Adrenal gland (tissue), 9 donors: ENCODE measurements at regions not wholly inside any gene's neighbourhood (a gene's known extent, or its start where the extent isn't known, plus 50 kb on each side); places are given as distances from the start of the nearest gene placed in this dataset.

Source experiments
- DNase-seq, 7 donors: peaks; one replicate each; pipeline ENCODE4 v3.0.0-alpha.2; 2019 to 2020
- H3K27ac ChIP-seq, 5 donors: fragments of 200-600 bp; sonication (generic) in 4 of 5; 1 replicate in 3 of 5; 2 replicates in 2 of 5; pipeline versions ENCODE4 v1.5.1 to v1.8.0; 2016 to 2020; ENCODE audit warnings: mild to moderate bottlenecking in 1 of 5
- H3K27me3 ChIP-seq: fragments of 200-600 bp; 2 replicates; pipeline ENCODE4 v1.8.0; 2021
- H3K36me3 ChIP-seq, 2 donors: fragments of 200-600 bp; replicated peaks in 1 of 2; 1 replicate in 1 of 2; 2 replicates in 1 of 2; pipeline versions ENCODE4 v1.5.1 to v1.8.0; 2018 to 2022
- H3K4me1 ChIP-seq, 2 donors: fragments of 200-600 bp; replicated peaks in 1 of 2; 1 replicate in 1 of 2; 2 replicates in 1 of 2; pipeline versions ENCODE4 v1.5.1 to v1.8.0; 2018 to 2021
- H3K4me3 ChIP-seq, 4 donors: fragments of 200-600 bp; sonication (generic) in 3 of 4; one replicate each; pipeline ENCODE4 v1.5.1; 2016 to 2018
- H3K9me3 ChIP-seq, 3 donors: fragments of 200-600 bp; sonication (generic) in 1 of 3; replicated peaks in 1 of 3; 1 replicate in 2 of 3; 2 replicates in 1 of 3; pipeline versions ENCODE4 v1.5.1 to v1.8.0; 2016 to 2021
- CTCF ChIP-seq, 6 experiments: fragments of 450-650 bp in 4 of 6; fragments of 200-600 bp in 2 of 6; sonication (generic) in 1 of 6; IDR thresholded peaks; 1 replicate in 5 of 6; 2 replicates in 1 of 6; pipeline versions ENCODE4 v1.5.1 to v1.8.0; 2016 to 2021; ENCODE audit warnings: antibody characterized with exemption in 6 of 6, mild to moderate bottlenecking in 2 of 6, moderate library complexity in 1 of 6
- POLR2A ChIP-seq, 2 donors: fragments of 450-650 bp; IDR thresholded peaks; one replicate each; pipeline ENCODE4 v1.6.1; 2017; ENCODE audit warnings: antibody characterized with exemption in 2 of 2, mild to moderate bottlenecking in 2 of 2, moderate library complexity in 1 of 2
- WGBS, 4 donors: extraction: QIAGEN DNeasy Blood & Tissue Kit in 2 of 4; methylation state at CpG; one replicate each; pipeline versions ENCODE4 v1.1.5 to v1.1.7; 2013 to 2017; 5-methylcytosine and 5-hydroxymethylcytosine counted together
- intact Hi-C, 2 donors: fragments of 100-400 bp; cut with DNase I; formaldehyde crosslinking; loops; one replicate each; pipeline versions ENCODE4 v1.14.1 to v1.15.0; 2022 to 2023
- donor health status: healthy with polysubstance abuse.
- donor health status: Bipolar disorder and iron deficiency.
- donor health status: DM: yes; HTN: yes; CAD: no.
- donor health status: DM: no; HTN: no; CAD: no.
- donor health status: DM: no; HTN: no; CAD: no.

GRCh38 chr18:45480219-45481015 is 134.9 kb upstream of the SLC14A2 start:
- H3K4me1 ChIP-seq, result peaks cover 0 to 6% of the 10 kb centered on the region in 2 donors
- H3K9me3 ChIP-seq, result no peaks in the 10 kb centered on the region
- TF ChIP-seq POLR2A (IDR thresholded peaks at IDR 0.05) (no peak), CTCF (IDR thresholded peaks at IDR 0.05) (no peak)
- WGBS, 4 donors, result 24 to 94% (median 66%) methylated on average over 1 of the region's 1 CpG
- intact Hi-C loops, result no loop called here
- no peak overlapping the region for H3K4me3 ChIP-seq
- no peak overlapping the region for H3K27ac ChIP-seq
- no peaks in the 10 kb centered on the region for H3K36me3 ChIP-seq
- DNase-seq, result no peak
- no peaks in the 10 kb centered on the region for H3K27me3 ChIP-seq

- Histone ChIP-seq H3K4me3 (no peak overlapping the region), H3K4me1 (peaks cover 0 to 6% of the 10 kb centered on the region in 2 donors), H3K27ac (no peak overlapping the region), H3K27me3 (no peaks in the 10 kb centered on the region), H3K9me3 (no peaks in the 10 kb centered on the region), H3K36me3 (no peaks in the 10 kb centered on the region)
- WGBS, 4 donors, result 41 to 68% (median 46%) methylated on average over 2 of the region's 2 CpGs
- no peak for TF ChIP-seq CTCF (IDR thresholded peaks at IDR 0.05)
- no peak for TF ChIP-seq POLR2A (IDR thresholded peaks at IDR 0.05)
- intact Hi-C loops, result no loop called here
- DNase-seq, result no peak
Measured at GRCh38 chr18:45481821-45482220, 133.5 kb upstream of the SLC14A2 start.

- H3K4me1 ChIP-seq, result peaks cover 0 to 6% of the 10 kb centered on the region in 2 donors
- no peak for DNase-seq
- H3K27ac ChIP-seq, result no peak overlapping the region
- no peaks in the 10 kb centered on the region for H3K27me3 ChIP-seq
- intact Hi-C loops, result no loop called here
- H3K9me3 ChIP-seq, result no peaks in the 10 kb centered on the region
- no peak for TF ChIP-seq CTCF (IDR thresholded peaks at IDR 0.05)
- no peak for TF ChIP-seq POLR2A (IDR thresholded peaks at IDR 0.05)
- no peak overlapping the region for H3K4me3 ChIP-seq
- 33 to 49% (median 42%) methylated on average over 1 of the region's 1 CpG for WGBS, 4 donors
- H3K36me3 ChIP-seq, result no peaks in the 10 kb centered on the region
Measured at GRCh38 chr18:45482286-45482685, 133.0 kb upstream of the SLC14A2 start.

GRCh38 chr18:45487581-45487980 is 127.7 kb upstream of the SLC14A2 start:
- WGBS, 4 donors, result 78 to 86% (median 80%) methylated on average over 3 of the region's 3 CpGs
- no peak for TF ChIP-seq CTCF (IDR thresholded peaks at IDR 0.05)
- TF ChIP-seq POLR2A (IDR thresholded peaks at IDR 0.05), result no peak
- no peaks in the 10 kb centered on the region for H3K36me3 ChIP-seq
- no peak for DNase-seq
- H3K4me3 ChIP-seq, result no peak overlapping the region
- H3K27ac ChIP-seq, result no peak overlapping the region
- intact Hi-C loops, result no loop called here
- no peaks in the 10 kb centered on the region for H3K4me1 ChIP-seq
- no peaks in the 10 kb centered on the region for H3K9me3 ChIP-seq
- no peaks in the 10 kb centered on the region for H3K27me3 ChIP-seq
